HG03460 (cell line): ENCODE measurements at regions not wholly inside any gene's neighbourhood (a gene's known extent, or its start where the extent isn't known, plus 50 kb on each side); places are given as distances from the start of the nearest gene placed in this dataset.

Experiments
- ATAC-seq: cut with Tn5 transposase; IDR thresholded peaks from one replicate; pipeline ENCODE4 v1.9.1; 2021; ENCODE audit not compliant: unreplicated experiment

- ATAC-seq, result no peak
Observed at GRCh38 chr1:193321242-193321840, 134.9 kb upstream of the B3GALT2 start.

- ATAC-seq, result no peak
Observed at GRCh38 chr1:193320270-193320669, 133.9 kb upstream of the B3GALT2 start.

- ATAC-seq, result no peak
Observed at GRCh38 chr1:193318347-193318746, 131.9 kb upstream of the B3GALT2 start.

- ATAC-seq, result no peak
Observed at GRCh38 chr1:193313354-193314140, 127.1 kb upstream of the B3GALT2 start.

- ATAC-seq, result no peak
Observed at GRCh38 chr1:193312432-193312831, 126.0 kb upstream of the B3GALT2 start.

GRCh38 chr1:193311226-193311948, 125.0 kb upstream of the B3GALT2 start:
- ATAC-seq, result no peak

GRCh38 chr1:193310564-193310963, 124.2 kb upstream of the B3GALT2 start:
- ATAC-seq, result no peak

- ATAC-seq, result no peak
Observed at GRCh38 chr1:193309936-193310475, 123.6 kb upstream of the B3GALT2 start.

GRCh38 chr1:193308438-193308837, 122.0 kb upstream of the B3GALT2 start:
- no peak for ATAC-seq

- ATAC-seq, result no peak
Observed at GRCh38 chr1:193306430-193306829, 120.0 kb upstream of the B3GALT2 start.
